H9 (cell line): ENCODE measurements at regions not wholly inside any gene's neighbourhood (a gene's known extent, or its start where the extent isn't known, plus 50 kb on each side); places are given as distances from the start of the nearest gene placed in this dataset.

Source experiments
- DNase-seq: peaks from one replicate; pipeline ENCODE4 v3.0.0-alpha.2; 2017
- H2AFZ ChIP-seq: one replicate; pipeline ENCODE4 v1.6.1; 2013; ENCODE audit warnings: mild to moderate bottlenecking, low read length, control low read depth, moderate library complexity
- H2AK5ac ChIP-seq: 2 replicates; pipeline ENCODE4 v1.6.1; 2013; ENCODE audit warnings: low read length, control low read depth, mixed read lengths; ENCODE audit not compliant: insufficient read length
- H2BK120ac ChIP-seq: one replicate; pipeline ENCODE4 v1.6.1; 2013; ENCODE audit warnings: low read depth, mild to moderate bottlenecking, low read length, control low read depth, inconsistent platforms; ENCODE audit not compliant: poor library complexity, severe bottlenecking
- H2BK12ac ChIP-seq: 2 replicates; pipeline ENCODE4 v1.6.1; 2013; ENCODE audit warnings: low read length, control low read depth, mixed read lengths, low read depth; ENCODE audit not compliant: insufficient read length
- H2BK15ac ChIP-seq: 2 replicates; pipeline ENCODE4 v1.6.1; 2013; ENCODE audit warnings: low read depth, low read length, control low read depth
- H2BK20ac ChIP-seq: one replicate; pipeline ENCODE4 v1.6.1; 2013; ENCODE audit warnings: low read depth, mild to moderate bottlenecking, low read length, control low read depth, inconsistent platforms; ENCODE audit not compliant: poor library complexity, severe bottlenecking
- H2BK5ac ChIP-seq: 2 replicates; pipeline ENCODE4 v1.6.1; 2013; ENCODE audit warnings: low read length, control low read depth, mixed read lengths; ENCODE audit not compliant: insufficient read length
- H3K14ac ChIP-seq: 2 replicates; pipeline ENCODE4 v1.6.1; 2013; ENCODE audit warnings: low read length, control low read depth; ENCODE audit not compliant: insufficient read depth
- H3K18ac ChIP-seq: 2 replicates; pipeline ENCODE4 v1.6.1; 2013; ENCODE audit warnings: low read depth, mild to moderate bottlenecking, mixed read lengths, low read length, control low read depth; ENCODE audit not compliant: insufficient read length
- H3K23ac ChIP-seq: 2 replicates; pipeline ENCODE4 v1.6.1; 2013; ENCODE audit warnings: low read length, control low read depth, mixed read lengths, low read depth; ENCODE audit not compliant: insufficient read length
- H3K23me2 ChIP-seq: 2 replicates; pipeline ENCODE4 v1.6.1; 2013; ENCODE audit warnings: low read depth, mild to moderate bottlenecking, mixed read lengths, low read length, control low read depth; ENCODE audit not compliant: insufficient read length, poor library complexity, severe bottlenecking
- H3K27ac ChIP-seq: 2 replicates; pipeline ENCODE4 v1.5.1; 2013; ENCODE audit warnings: low read length, control low read depth, mixed read lengths, low read depth; ENCODE audit not compliant: insufficient read length
- H3K27me3 ChIP-seq: 2 replicates; pipeline ENCODE4 v1.6.1; 2013; ENCODE audit warnings: low read length, control low read depth, inconsistent platforms; ENCODE audit not compliant: insufficient read depth
- H3K4ac ChIP-seq: 2 replicates; pipeline ENCODE4 v1.6.1; 2013; ENCODE audit warnings: low read depth, mild to moderate bottlenecking, control low read depth, inconsistent platforms, low read length, moderate library complexity
- H3K4me1 ChIP-seq: 2 replicates; pipeline ENCODE4 v1.6.1; 2013; ENCODE audit warnings: low read length, control low read depth, inconsistent platforms; ENCODE audit not compliant: insufficient read depth
- H3K4me2 ChIP-seq: 2 replicates; pipeline ENCODE4 v1.6.1; 2013; ENCODE audit warnings: low read length, control low read depth, mixed read lengths; ENCODE audit not compliant: insufficient read length, insufficient read depth
- H3K56ac ChIP-seq: 2 replicates; pipeline ENCODE4 v1.6.1; 2013; ENCODE audit warnings: low read depth, mild to moderate bottlenecking, mixed read lengths, low read length, control low read depth; ENCODE audit not compliant: insufficient read length
- H3K79me1 ChIP-seq: 2 replicates; pipeline ENCODE4 v1.6.1; 2013; ENCODE audit warnings: low read depth, mild to moderate bottlenecking, moderate library complexity, low read length, control low read depth, inconsistent platforms; ENCODE audit not compliant: insufficient read depth, poor library complexity, severe bottlenecking
- H3K79me2 ChIP-seq: 2 replicates; pipeline ENCODE4 v1.6.1; 2013; ENCODE audit warnings: low read length, control low read depth, inconsistent platforms; ENCODE audit not compliant: insufficient read depth
- H3K9ac ChIP-seq: 2 replicates; pipeline ENCODE4 v1.6.1; 2013; ENCODE audit warnings: low read length, control low read depth, mixed read lengths; ENCODE audit not compliant: insufficient read length; ENCODE audit errors: extremely low read depth
- H3K9me3 ChIP-seq: one replicate; pipeline ENCODE4 v1.6.1; 2013; ENCODE audit warnings: low read depth, low read length, inconsistent platforms; ENCODE audit not compliant: control insufficient read depth
- H3T11ph ChIP-seq: one replicate; pipeline ENCODE4 v1.6.1; 2013; ENCODE audit warnings: mild to moderate bottlenecking, low read length, control low read depth, inconsistent platforms
- H4K20me1 ChIP-seq: one replicate; pipeline ENCODE4 v1.6.1; 2013; ENCODE audit not compliant: control insufficient read depth, insufficient read length, insufficient read depth
- H4K5ac ChIP-seq: 2 replicates; pipeline ENCODE4 v1.6.1; 2013; ENCODE audit warnings: low read depth, mild to moderate bottlenecking, mixed read lengths, low read length, control low read depth; ENCODE audit not compliant: insufficient read length
- H4K8ac ChIP-seq: replicated peaks from 2 replicates; pipeline ENCODE4 v1.6.1; 2013; ENCODE audit warnings: low read length, control low read depth, mixed read lengths, low read depth; ENCODE audit not compliant: insufficient read length
- H4K91ac ChIP-seq: 2 replicates; pipeline ENCODE4 v1.6.1; 2013; ENCODE audit warnings: low read depth, mild to moderate bottlenecking, moderate library complexity, mixed read lengths, low read length, control low read depth; ENCODE audit not compliant: insufficient read length
- H3K27ac Mint-ChIP-seq, 3 experiments: 2 replicates in 2 of 3; 3 replicates in 1 of 3; pipeline ENCODE4 v1.8.0; 2020 to 2021; ENCODE audit warnings: mixed read lengths in 3 of 3, mild to moderate bottlenecking in 1 of 3, moderate library complexity in 1 of 3
- H3K27me3 Mint-ChIP-seq: 2 replicates; pipeline ENCODE4 v1.8.0; 2021; ENCODE audit warnings: low read depth, mild to moderate bottlenecking, moderate library complexity, mixed read lengths
- H3K36me3 Mint-ChIP-seq, 3 experiments: 2 replicates in 2 of 3; 3 replicates in 1 of 3; pipeline ENCODE4 v1.8.0; 2020 to 2021; ENCODE audit warnings: low read depth in 3 of 3, mixed read lengths in 3 of 3; ENCODE audit not compliant: insufficient read depth in 1 of 3
- H3K4me1 Mint-ChIP-seq, 2 experiments: 2 replicates each; pipeline ENCODE4 v1.8.0; 2020; ENCODE audit warnings: mixed read lengths in 2 of 2
- H3K4me3 Mint-ChIP-seq, 2 experiments: 2 replicates in 1 of 2; 3 replicates in 1 of 2; pipeline ENCODE4 v1.8.0; 2020 to 2021; ENCODE audit warnings: mild to moderate bottlenecking in 2 of 2, mixed read lengths in 2 of 2, moderate library complexity in 1 of 2
- H3K9me3 Mint-ChIP-seq, 2 experiments: 2 replicates in 1 of 2; 3 replicates in 1 of 2; pipeline ENCODE4 v1.8.0; 2020; ENCODE audit warnings: mild to moderate bottlenecking in 2 of 2, mixed read lengths in 2 of 2, moderate library complexity in 1 of 2
- WGBS: extraction: QIAGEN DNeasy Blood & Tissue Kit; methylation state at CpG from one replicate; pipeline ENCODE4 v1.1.7; 2013; ENCODE audit warnings: missing lambda C conversion rate, low lambda C conversion rate, mixed read lengths; ENCODE audit not compliant: insufficient read length; ENCODE audit errors: extremely low coverage; 5-methylcytosine and 5-hydroxymethylcytosine counted together
- TF ChIP-seq, protein P1 (sequence below): fragments of 200-600 bp; sonication (generic); conservative IDR thresholded peaks from 3 replicates; pipeline ENCODE4 v1.8.0; 2021; ENCODE audit warnings: antibody characterized with exemption, mild to moderate bottlenecking

- Histone ChIP-seq H3K27ac (no peak overlapping the region), H3K79me2 (no peaks in the 10 kb centered on the region), H3K27me3 (no peaks in the 10 kb centered on the region), H3K4me2 (no peak overlapping the region), H3K4me1 (0 out of 2 replicates have a peak, but pooled peaks cover 2% of the 10 kb centered on the region), H2BK20ac (no peak overlapping the region), H4K5ac (no peak overlapping the region), H4K8ac (no peak overlapping the region), H2AFZ (no peak overlapping the region), H2BK120ac (no peak overlapping the region), H3K14ac (peak overlapping the region; percentile 40; the same call in 1 of the 2 replicates), H3K9ac (no peak overlapping the region), H2BK5ac (no peak overlapping the region), H3T11ph (no peak overlapping the region), H4K20me1 (no peaks in the 10 kb centered on the region), H2BK12ac (no peak overlapping the region), H3K4ac (no peak overlapping the region), H2AK5ac (no peak overlapping the region), H3K9me3 (no peaks in the 10 kb centered on the region), H3K23me2 (no peaks in the 10 kb centered on the region), H3K18ac (no peak overlapping the region), H3K23ac (no peak overlapping the region), H2BK15ac (no peak overlapping the region), H4K91ac (no peak overlapping the region), H3K56ac (no peak overlapping the region), H3K79me1 (no peaks in the 10 kb centered on the region)
- no peaks in the 10 kb centered on the region; a peak in 2 of 5 replicates for H3K9me3 Mint-ChIP-seq
- H3K36me3 Mint-ChIP-seq, result no peaks in the 10 kb centered on the region
- no CpG with 5 or more reads among the region's 6 CpGs for WGBS
- no peak for DNase-seq
- TF ChIP-seq, protein P1, sequence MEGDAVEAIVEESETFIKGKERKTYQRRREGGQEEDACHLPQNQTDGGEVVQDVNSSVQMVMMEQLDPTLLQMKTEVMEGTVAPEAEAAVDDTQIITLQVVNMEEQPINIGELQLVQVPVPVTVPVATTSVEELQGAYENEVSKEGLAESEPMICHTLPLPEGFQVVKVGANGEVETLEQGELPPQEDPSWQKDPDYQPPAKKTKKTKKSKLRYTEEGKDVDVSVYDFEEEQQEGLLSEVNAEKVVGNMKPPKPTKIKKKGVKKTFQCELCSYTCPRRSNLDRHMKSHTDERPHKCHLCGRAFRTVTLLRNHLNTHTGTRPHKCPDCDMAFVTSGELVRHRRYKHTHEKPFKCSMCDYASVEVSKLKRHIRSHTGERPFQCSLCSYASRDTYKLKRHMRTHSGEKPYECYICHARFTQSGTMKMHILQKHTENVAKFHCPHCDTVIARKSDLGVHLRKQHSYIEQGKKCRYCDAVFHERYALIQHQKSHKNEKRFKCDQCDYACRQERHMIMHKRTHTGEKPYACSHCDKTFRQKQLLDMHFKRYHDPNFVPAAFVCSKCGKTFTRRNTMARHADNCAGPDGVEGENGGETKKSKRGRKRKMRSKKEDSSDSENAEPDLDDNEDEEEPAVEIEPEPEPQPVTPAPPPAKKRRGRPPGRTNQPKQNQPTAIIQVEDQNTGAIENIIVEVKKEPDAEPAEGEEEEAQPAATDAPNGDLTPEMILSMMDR, result no peak
- peaks cover 0 to 4% of the 10 kb centered on the region in 2 experiments; a peak in 1 of 4 replicates for H3K4me1 Mint-ChIP-seq
- H3K27me3 Mint-ChIP-seq, result no peaks in the 10 kb centered on the region; the same call in 1 of the 2 replicates
- H3K4me3 Mint-ChIP-seq, result no peak overlapping the region
- no peak overlapping the region for H3K27ac Mint-ChIP-seq
Observed at GRCh38 chr5:54632131-54632701, 114.7 kb downstream of the SNX18 start.
